GM13977 (cell line): ENCODE measurements at regions not wholly inside any gene's neighbourhood (a gene's known extent, or its start where the extent isn't known, plus 50 kb on each side); places are given as distances from the start of the nearest gene placed in this dataset.
"Not testable (repeated sequence)": the region's sequence is repeated elsewhere in the genome, so short reads cannot be mapped to it uniquely, and the experiment has no call there.

Experiments used
- DNase-seq: peaks from one replicate; pipeline ENCODE4 v3.0.0; 2012; ENCODE audit warnings: low spot score
- in situ Hi-C: fragments of 300-500 bp; cut with MboI; formaldehyde crosslinking; loops from one replicate; pipeline ENCODE4 v1.12.0; 2022; ENCODE audit warnings: low sequenced_read_pairs, low pct_unique_long_range_greater_than_20kb, mixed read lengths, inconsistent platforms; ENCODE audit not compliant: unreplicated experiment
- TF ChIP-seq, protein P1 (sequence below): IDR thresholded peaks from 2 replicates; pipeline ENCODE4 v1.5.1; 2012; ENCODE audit warnings: mild to moderate bottlenecking, control low read depth; ENCODE audit not compliant: insufficient read depth; ENCODE audit errors: extremely low read depth, missing control alignments

DNA sequence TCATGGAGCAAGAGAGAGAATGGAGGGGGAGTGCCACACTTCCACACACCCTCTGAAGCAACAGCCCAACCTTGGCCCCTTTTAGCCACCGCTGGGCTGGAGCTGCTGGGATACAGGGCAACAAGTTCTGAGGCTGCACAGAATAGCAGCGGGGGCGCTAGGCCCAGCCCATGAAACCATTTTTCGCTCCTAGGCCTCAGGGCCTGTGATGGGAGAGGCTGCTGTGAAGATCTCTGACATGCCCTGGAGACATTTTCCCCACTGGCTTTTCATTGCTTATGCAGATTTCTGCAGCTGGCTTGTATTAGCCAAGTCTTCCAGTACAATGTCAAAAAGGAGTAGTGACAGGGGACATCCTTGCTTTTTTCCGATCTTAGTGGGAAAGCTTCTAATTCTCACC lies 202.3 kb upstream of the B3GALT2 start:
- TF ChIP-seq, protein P1, sequence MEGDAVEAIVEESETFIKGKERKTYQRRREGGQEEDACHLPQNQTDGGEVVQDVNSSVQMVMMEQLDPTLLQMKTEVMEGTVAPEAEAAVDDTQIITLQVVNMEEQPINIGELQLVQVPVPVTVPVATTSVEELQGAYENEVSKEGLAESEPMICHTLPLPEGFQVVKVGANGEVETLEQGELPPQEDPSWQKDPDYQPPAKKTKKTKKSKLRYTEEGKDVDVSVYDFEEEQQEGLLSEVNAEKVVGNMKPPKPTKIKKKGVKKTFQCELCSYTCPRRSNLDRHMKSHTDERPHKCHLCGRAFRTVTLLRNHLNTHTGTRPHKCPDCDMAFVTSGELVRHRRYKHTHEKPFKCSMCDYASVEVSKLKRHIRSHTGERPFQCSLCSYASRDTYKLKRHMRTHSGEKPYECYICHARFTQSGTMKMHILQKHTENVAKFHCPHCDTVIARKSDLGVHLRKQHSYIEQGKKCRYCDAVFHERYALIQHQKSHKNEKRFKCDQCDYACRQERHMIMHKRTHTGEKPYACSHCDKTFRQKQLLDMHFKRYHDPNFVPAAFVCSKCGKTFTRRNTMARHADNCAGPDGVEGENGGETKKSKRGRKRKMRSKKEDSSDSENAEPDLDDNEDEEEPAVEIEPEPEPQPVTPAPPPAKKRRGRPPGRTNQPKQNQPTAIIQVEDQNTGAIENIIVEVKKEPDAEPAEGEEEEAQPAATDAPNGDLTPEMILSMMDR = no peak
- in situ Hi-C loops = no loop called here
- DNase-seq = no peak

- TF ChIP-seq, protein P1 = no peak
- DNase-seq = no peak
- in situ Hi-C loops = no loop called here
These were observed 201.8 kb upstream of the B3GALT2 start for GRCh38 chr1:193388165-193388564.

- in situ Hi-C loops = no loop called here
- DNase-seq = no peak
- TF ChIP-seq, protein P1 = no peak
These were observed 201.0 kb upstream of the B3GALT2 start for GRCh38 chr1:193387406-193387805.

DNA sequence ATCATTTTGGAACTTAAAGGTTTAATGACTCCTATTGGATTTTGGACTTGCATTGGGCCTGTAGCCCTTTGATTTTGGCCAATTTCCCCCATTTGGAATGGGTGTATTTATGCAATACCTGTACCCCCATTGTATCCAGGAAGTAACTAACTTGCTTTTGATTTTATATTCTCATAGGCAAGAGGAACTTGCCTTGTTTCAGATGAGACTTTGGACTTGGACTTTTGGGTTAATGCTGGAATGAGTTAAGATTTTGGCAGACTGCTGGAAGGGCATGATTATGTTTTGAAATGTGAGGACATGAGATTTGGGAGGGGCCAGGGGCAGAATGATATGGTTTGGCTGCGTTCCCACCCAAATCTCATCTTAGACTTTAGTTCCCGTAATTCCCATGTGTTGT lies 192.0 kb upstream of the B3GALT2 start:
- in situ Hi-C loops, DNase-seq: not testable (repeated sequence)

GRCh38 chr1:193377472-193377871 lies 191.1 kb upstream of the B3GALT2 start:
- TF ChIP-seq, protein P1 = no peak
- in situ Hi-C loops = no loop called here
- no peak for DNase-seq

DNA sequence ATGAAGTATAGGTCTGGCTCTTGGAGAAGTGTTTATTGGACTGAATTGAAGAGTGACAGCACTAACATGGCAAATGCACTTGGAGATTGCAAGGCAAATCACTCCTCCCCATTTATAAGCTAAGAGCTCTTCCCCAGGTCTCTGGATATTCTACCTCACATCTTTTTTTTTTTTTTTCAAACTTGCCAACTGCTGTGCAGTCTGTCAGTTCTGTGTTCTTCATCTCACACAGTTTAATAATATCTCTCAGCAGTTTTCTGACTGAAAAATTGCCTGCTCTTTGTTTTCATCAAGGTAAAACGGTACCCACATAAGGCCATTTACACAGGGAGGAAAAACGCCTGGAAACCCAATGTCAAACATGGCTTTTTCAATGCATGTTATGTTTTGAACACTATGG lies 186.1 kb upstream of the B3GALT2 start:
- in situ Hi-C loops = no loop called here
- TF ChIP-seq, protein P1 = no peak
- no peak for DNase-seq

- TF ChIP-seq, protein P1 = no peak
- DNase-seq = no peak
- in situ Hi-C loops = no loop called here
These were observed 181.9 kb upstream of the B3GALT2 start for GRCh38 chr1:193368302-193368701.
